ENCODE measurements at regions not wholly inside any gene's neighbourhood (a gene's known extent, or its start where the extent isn't known, plus 50 kb on each side); places are given as distances from the start of the nearest gene placed in this dataset.

DNA sequence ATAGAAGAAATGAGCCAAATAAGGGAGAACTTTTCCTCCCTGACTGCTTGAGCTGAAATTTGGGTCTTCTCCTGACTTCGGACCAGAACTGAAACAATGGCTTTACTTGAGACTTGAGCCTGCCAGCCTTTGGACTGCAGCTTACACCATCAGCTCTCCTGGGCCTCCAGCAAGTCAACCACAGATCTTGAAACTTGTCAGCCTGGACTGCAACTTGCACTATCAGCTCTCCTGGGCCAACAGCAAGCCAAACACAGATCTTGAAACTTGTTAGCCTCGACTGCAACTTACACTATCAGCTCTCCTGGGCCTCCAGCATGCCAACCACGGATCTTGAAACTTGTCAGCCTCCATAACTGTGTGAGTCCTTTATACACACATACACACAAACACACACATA lies 425.9 kb upstream of the PCDH7 start:
- no peak for TF ChIP-seq POLR2A (IDR thresholded peaks at IDR 0.05)
- TF ChIP-seq, protein P1, sequence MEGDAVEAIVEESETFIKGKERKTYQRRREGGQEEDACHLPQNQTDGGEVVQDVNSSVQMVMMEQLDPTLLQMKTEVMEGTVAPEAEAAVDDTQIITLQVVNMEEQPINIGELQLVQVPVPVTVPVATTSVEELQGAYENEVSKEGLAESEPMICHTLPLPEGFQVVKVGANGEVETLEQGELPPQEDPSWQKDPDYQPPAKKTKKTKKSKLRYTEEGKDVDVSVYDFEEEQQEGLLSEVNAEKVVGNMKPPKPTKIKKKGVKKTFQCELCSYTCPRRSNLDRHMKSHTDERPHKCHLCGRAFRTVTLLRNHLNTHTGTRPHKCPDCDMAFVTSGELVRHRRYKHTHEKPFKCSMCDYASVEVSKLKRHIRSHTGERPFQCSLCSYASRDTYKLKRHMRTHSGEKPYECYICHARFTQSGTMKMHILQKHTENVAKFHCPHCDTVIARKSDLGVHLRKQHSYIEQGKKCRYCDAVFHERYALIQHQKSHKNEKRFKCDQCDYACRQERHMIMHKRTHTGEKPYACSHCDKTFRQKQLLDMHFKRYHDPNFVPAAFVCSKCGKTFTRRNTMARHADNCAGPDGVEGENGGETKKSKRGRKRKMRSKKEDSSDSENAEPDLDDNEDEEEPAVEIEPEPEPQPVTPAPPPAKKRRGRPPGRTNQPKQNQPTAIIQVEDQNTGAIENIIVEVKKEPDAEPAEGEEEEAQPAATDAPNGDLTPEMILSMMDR (IDR thresholded peaks at IDR 0.05), result no peak
